H1 (cell line): ENCODE measurements at regions not wholly inside any gene's neighbourhood (a gene's known extent, or its start where the extent isn't known, plus 50 kb on each side); places are given as distances from the start of the nearest gene placed in this dataset.
A peak's percentile ranks its signal among the peaks of the same experiment; 100 is the strongest.

ENCODE experiments used
- CTCF ChIA-PET: fragments of 300-600 bp; sonication (Branson Sonifier 250); formaldehyde crosslinking; loops from one replicate; lab custom pipeline; 2021; ENCODE audit not compliant: partially characterized antibody; lab: Charles Lee
- POLR2A ChIA-PET: fragments of 300-600 bp; sonication (Branson Sonifier 250); formaldehyde crosslinking; loops from one replicate; lab custom pipeline; 2021; ENCODE audit warnings: inconsistent platforms; ENCODE audit not compliant: partially characterized antibody; lab: Charles Lee
- DNase-seq, 2 experiments: peaks; one replicate each; pipeline versions ENCODE4 v3.0.0 to v3.0.0-alpha.2; 2010 to 2022; ENCODE audit warnings: low spot score in 2 of 2, low read depth in 1 of 2, mixed read lengths in 1 of 2
- FAIRE-seq: peaks from 2 replicates; lab custom pipeline; 2011; peaks lifted over from hg19 to GRCh38; lab: Jason Lieb, UNC
- H2AFZ ChIP-seq: 2 replicates; pipeline ENCODE4 v1.8.1; 2012; ENCODE audit warnings: low read length, inconsistent platforms
- H2AK5ac ChIP-seq: 2 replicates; pipeline ENCODE4 v1.6.1; 2013; ENCODE audit warnings: low read depth, low read length
- H2BK120ac ChIP-seq: replicated peaks from 2 replicates; pipeline ENCODE3; 2013; ENCODE audit warnings: low read depth, low read length, inconsistent platforms
- H2BK12ac ChIP-seq: 2 replicates; pipeline ENCODE4 v1.6.1; 2013; ENCODE audit warnings: low read depth, low read length
- H2BK15ac ChIP-seq: 2 replicates; pipeline ENCODE4 v1.6.1; 2013; ENCODE audit warnings: low read length
- H2BK20ac ChIP-seq: 2 replicates; pipeline ENCODE4 v1.6.1; 2013; ENCODE audit warnings: low read length
- H2BK5ac ChIP-seq: 2 replicates; pipeline ENCODE4 v1.6.1; 2013; ENCODE audit warnings: low read depth, low read length
- H3K14ac ChIP-seq: 2 replicates; pipeline ENCODE4 v1.6.1; 2013; ENCODE audit warnings: inconsistent platforms; ENCODE audit not compliant: insufficient read length
- H3K18ac ChIP-seq: 2 replicates; pipeline ENCODE4 v1.6.1; 2013; ENCODE audit warnings: low read length; ENCODE audit errors: extremely low read depth
- H3K23ac ChIP-seq: 2 replicates; pipeline ENCODE4 v1.6.1; 2013; ENCODE audit warnings: inconsistent platforms; ENCODE audit not compliant: insufficient read length
- H3K23me2 ChIP-seq: 2 replicates; pipeline ENCODE4 v1.6.1; 2013; ENCODE audit warnings: low read depth, low read length
- H3K27ac ChIP-seq: 2 replicates; pipeline ENCODE4 v1.6.1; 2011; ENCODE audit warnings: low read depth, low read length, inconsistent platforms
- H3K27me3 ChIP-seq, 4 experiments: replicated peaks in 1 of 4; 1 replicate in 1 of 4; 2 replicates in 3 of 4; pipeline versions ENCODE4 v1.6.1 to v1.8.1; 2011 to 2013; ENCODE audit warnings: low read length in 3 of 4, mild to moderate bottlenecking in 3 of 4, inconsistent platforms in 2 of 4, mixed read lengths in 2 of 4, moderate library complexity in 1 of 4; ENCODE audit not compliant: control insufficient read depth in 3 of 4, insufficient read depth in 3 of 4; ENCODE audit errors: extremely low read depth in 1 of 4
- H3K36me3 ChIP-seq, 4 experiments: 2 replicates each; pipeline versions ENCODE4 v1.6.1 to v1.8.1; 2011 to 2013; ENCODE audit warnings: mild to moderate bottlenecking in 4 of 4, low read length in 3 of 4, moderate library complexity in 2 of 4, control low read depth in 1 of 4, inconsistent platforms in 1 of 4; ENCODE audit not compliant: insufficient read depth in 4 of 4, control insufficient read depth in 2 of 4
- H3K4ac ChIP-seq: replicated peaks from 2 replicates; pipeline ENCODE3; 2013; ENCODE audit warnings: low read length, low read depth, mixed read lengths, inconsistent platforms; ENCODE audit not compliant: insufficient read length
- H3K4me1 ChIP-seq, 4 experiments: replicated peaks in 1 of 4; 1 replicate in 1 of 4; 2 replicates in 3 of 4; pipeline versions ENCODE4 v1.6.1 to v1.8.1; 2011 to 2013; ENCODE audit warnings: low read length in 3 of 4, inconsistent platforms in 2 of 4, mixed read lengths in 1 of 4; ENCODE audit not compliant: insufficient read depth in 4 of 4, control insufficient read depth in 3 of 4
- H3K4me2 ChIP-seq, 2 experiments: 2 replicates each; pipeline versions ENCODE4 v1.6.1 to v1.8.1; 2011 to 2013; ENCODE audit warnings: low read depth in 2 of 2, low read length in 2 of 2, control low read depth in 1 of 2, inconsistent platforms in 1 of 2, mild to moderate bottlenecking in 1 of 2; ENCODE audit not compliant: insufficient read depth in 1 of 2
- H3K4me3 ChIP-seq, 4 experiments: fragments of 200-600, 300-600 bp in 1 of 4; sonication (generic), shearing (Covaris generic), sonication (Bioruptor Twin) in 1 of 4; 2 replicates each; pipeline versions ENCODE4 v1.5.1 to v1.8.1; 2011 to 2016; ENCODE audit warnings: low read length in 4 of 4, low read depth in 3 of 4, control low read depth in 2 of 4, inconsistent platforms in 2 of 4, mild to moderate bottlenecking in 2 of 4, mixed read lengths in 1 of 4, moderate library complexity in 1 of 4; ENCODE audit not compliant: insufficient read depth in 2 of 4; ENCODE audit errors: extremely low read depth in 1 of 4
- H3K56ac ChIP-seq: replicated peaks from 2 replicates; pipeline ENCODE3; 2013; ENCODE audit warnings: low read depth, mild to moderate bottlenecking, mixed read lengths, low read length, inconsistent platforms; ENCODE audit not compliant: insufficient read length
- H3K79me1 ChIP-seq: 2 replicates; pipeline ENCODE4 v1.6.1; 2013; ENCODE audit warnings: low read depth, low read length, control low read depth
- H3K79me2 ChIP-seq, 2 experiments: 2 replicates each; pipeline versions ENCODE4 v1.6.1 to v1.8.1; 2012 to 2013; ENCODE audit warnings: low read length in 2 of 2, mild to moderate bottlenecking in 2 of 2, inconsistent platforms in 1 of 2; ENCODE audit not compliant: insufficient read depth in 2 of 2, control insufficient read depth in 1 of 2
- H3K9ac ChIP-seq, 4 experiments: replicated peaks in 1 of 4; 1 replicate in 1 of 4; 2 replicates in 3 of 4; pipeline versions ENCODE4 v1.6.1 to v1.8.1; 2011 to 2013; ENCODE audit warnings: low read depth in 3 of 4, low read length in 3 of 4, control low read depth in 2 of 4, mild to moderate bottlenecking in 2 of 4, moderate library complexity in 2 of 4, inconsistent platforms in 1 of 4; ENCODE audit errors: extremely low read depth in 1 of 4
- H3K9me3 ChIP-seq, 2 experiments: 2 replicates each; pipeline versions ENCODE4 v1.6.1 to v1.8.1; 2012 to 2013; ENCODE audit warnings: mild to moderate bottlenecking in 2 of 2, moderate library complexity in 2 of 2, control low read depth in 1 of 2, inconsistent platforms in 1 of 2, low read depth in 1 of 2, low read length in 1 of 2, mixed read lengths in 1 of 2; ENCODE audit not compliant: insufficient read depth in 2 of 2
- H4K20me1 ChIP-seq, 2 experiments: replicated peaks in 1 of 2; 2 replicates each; pipeline versions ENCODE3 to v1.8.1; 2011 to 2013; ENCODE audit warnings: inconsistent platforms in 2 of 2, low read length in 2 of 2, mild to moderate bottlenecking in 1 of 2; ENCODE audit not compliant: insufficient read depth in 2 of 2, control insufficient read depth in 1 of 2
- H4K5ac ChIP-seq: 2 replicates; pipeline ENCODE4 v1.6.1; 2013; ENCODE audit warnings: low read length, low read depth, mixed read lengths, inconsistent platforms; ENCODE audit not compliant: insufficient read length
- H4K8ac ChIP-seq: 2 replicates; pipeline ENCODE4 v1.8.0; 2013; ENCODE audit warnings: mild to moderate bottlenecking, moderate library complexity, low read length, inconsistent platforms; ENCODE audit not compliant: insufficient read depth; ENCODE audit errors: extremely low read depth
- H4K91ac ChIP-seq: replicated peaks from 2 replicates; pipeline ENCODE3; 2013; ENCODE audit warnings: low read length, mixed read lengths, inconsistent platforms; ENCODE audit not compliant: insufficient read length
- BCL11A ChIP-seq, 2 experiments: IDR thresholded peaks; one replicate each; pipeline ENCODE4 v1.6.1; 2011; ENCODE audit warnings: low read depth in 2 of 2, low read length in 2 of 2, mild to moderate bottlenecking in 2 of 2
- CTCF ChIP-seq, 3 experiments: IDR thresholded peaks; 1 replicate in 2 of 3; 2 replicates in 1 of 3; pipeline versions ENCODE4 v1.5.1 to v1.6.1; 2011; ENCODE audit warnings: low read length in 3 of 3, mild to moderate bottlenecking in 3 of 3, inconsistent platforms in 2 of 3, low read depth in 1 of 3, moderate library complexity in 1 of 3; ENCODE audit not compliant: insufficient read depth in 1 of 3; ENCODE audit errors: control extremely low read depth in 1 of 3
- EP300 ChIP-seq, 2 experiments: IDR thresholded peaks; 1 replicate in 1 of 2; 2 replicates in 1 of 2; pipeline ENCODE4 v1.6.1; 2011 to 2012; ENCODE audit warnings: low read depth in 2 of 2, low read length in 2 of 2, mild to moderate bottlenecking in 2 of 2, borderline replicate concordance in 1 of 2, inconsistent platforms in 1 of 2, moderate library complexity in 1 of 2
- JUND ChIP-seq: IDR thresholded peaks from 2 replicates; pipeline ENCODE4 v1.6.1; 2011; ENCODE audit warnings: mild to moderate bottlenecking, improper control_type of control experiment, low read length
- KDM4A ChIP-seq: IDR thresholded peaks from one replicate; pipeline ENCODE4 v1.7.1; 2012; ENCODE audit warnings: low read depth, mild to moderate bottlenecking, moderate library complexity, low read length, inconsistent platforms; ENCODE audit not compliant: severe bottlenecking
- RFX5 ChIP-seq: IDR thresholded peaks from 2 replicates; pipeline ENCODE4 v1.6.1; 2011; ENCODE audit warnings: low read depth, low read length, improper control_type of control experiment, borderline replicate concordance
- SP1 ChIP-seq: IDR thresholded peaks from 2 replicates; pipeline ENCODE4 v1.6.1; 2011; ENCODE audit warnings: low read depth, low read length
- SP4 ChIP-seq: IDR thresholded peaks from 2 replicates; pipeline ENCODE4 v1.6.1; 2012; ENCODE audit warnings: low read length, inconsistent platforms
- TEAD4 ChIP-seq: IDR thresholded peaks from 2 replicates; pipeline ENCODE4 v1.6.1; 2012; ENCODE audit warnings: low read depth, low read length, inconsistent platforms, mixed read lengths
- USF2 ChIP-seq: IDR thresholded peaks from 2 replicates; pipeline ENCODE4 v1.6.1; 2011; ENCODE audit warnings: low read length, improper control_type of control experiment
- WGBS, 2 experiments: shearing (Covaris generic) in 1 of 2; methylation state at CpG; one replicate each; pipeline versions ENCODE4 v1.1.6 to v1.1.7; 2013 to 2015; ENCODE audit warnings: low lambda C conversion rate in 2 of 2, mixed read lengths in 2 of 2, inconsistent platforms in 1 of 2, low coverage in 1 of 2, missing lambda C conversion rate in 1 of 2; ENCODE audit not compliant: insufficient replicate concordance in 2 of 2, insufficient coverage in 1 of 2, insufficient read length in 1 of 2; ENCODE audit errors: extremely low coverage in 1 of 2, missing lambda C conversion rate in 1 of 2; 5-methylcytosine and 5-hydroxymethylcytosine counted together

- no peak overlapping the region for H3K56ac ChIP-seq
- H3K4me2 ChIP-seq, result peak overlapping the region; percentile 32 to 70; a peak in 2 of 4 replicates
- H4K20me1 ChIP-seq, result no peaks in the 10 kb centered on the region
- no peak overlapping the region for H4K8ac ChIP-seq
- no peak overlapping the region for H2BK15ac ChIP-seq
- POLR2A ChIA-PET, result no interaction called here
- 0 out of 2 replicates have a peak overlapping the region, but pooled peaks have one; percentile 66 for H2BK5ac ChIP-seq
- H3K18ac ChIP-seq, result no peak overlapping the region; the same call in 1 of the 2 replicates
- H3K79me1 ChIP-seq, result no peaks in the 10 kb centered on the region
- no peak overlapping the region for H3K4ac ChIP-seq
- H4K91ac ChIP-seq, result no peak overlapping the region
- no peaks in the 10 kb centered on the region for H3K36me3 ChIP-seq
- DNase-seq (no peak), FAIRE-seq (no peak)
- H2BK20ac ChIP-seq, result no peak overlapping the region
- no peak overlapping the region for H3K9ac ChIP-seq
- H3K27ac ChIP-seq, result 0 out of 2 replicates have a peak overlapping the region, but pooled peaks have one; percentile 84
- H3K4me3 ChIP-seq, result peak overlapping the region in 1 of 4 experiments; percentile 38; a peak in 1 of 8 replicates
- H3K27me3 ChIP-seq, result no peaks in the 10 kb centered on the region
- no peak overlapping the region for H2AFZ ChIP-seq
- peak overlapping the region; percentile 10 for H4K5ac ChIP-seq
- H2BK120ac ChIP-seq, result peak overlapping the region; percentile 73
- peaks cover 4 to 15% (median 15%) of the 10 kb centered on the region in 4 experiments; a peak in 6 of 7 replicates for H3K4me1 ChIP-seq
- H3K23ac ChIP-seq, result no peak overlapping the region
- H2AK5ac ChIP-seq, result peak overlapping the region; percentile 79; the same call in 1 of the 2 replicates
- 76% methylated on average over 9 of the region's 9 CpGs; no CpG with 5 or more reads in 1 of the 2 experiments for WGBS, 2 experiments
- CTCF ChIA-PET, result interaction anchor here (0.7 kb wide), 1 partner anchor 1084 kb away, joined by 3 read pairs; no protein-coding TSS in a partner anchor
- H3K79me2 ChIP-seq, result no peaks in the 10 kb centered on the region
- H3K9me3 ChIP-seq, result no peaks in the 10 kb centered on the region
- peak overlapping the region; percentile 91; the same call in 1 of the 2 replicates for H2BK12ac ChIP-seq
- H3K14ac ChIP-seq, result no peak overlapping the region
- no peaks in the 10 kb centered on the region for H3K23me2 ChIP-seq
- no peak for TF ChIP-seq KDM4A
- no peak for TF ChIP-seq TEAD4
- no peak for TF ChIP-seq CTCF (IDR thresholded peaks at IDR 0.05; ENCODE audit: control extremely low read depth in 1 of 3, insufficient read depth in 1 of 3, low read depth in 1 of 3, low read length in 3 of 3)
- no peak for TF ChIP-seq SP4
- TF ChIP-seq EP300 (IDR thresholded peaks at IDR 0.05; ENCODE audit: borderline replicate concordance in 1 of 2, low read depth in 2 of 2, low read length in 2 of 2), result no peak
- TF ChIP-seq USF2, result no peak
- no peak for TF ChIP-seq RFX5
- TF ChIP-seq JUND, result no peak
- no peak for TF ChIP-seq SP1
- no peak for TF ChIP-seq BCL11A (IDR thresholded peaks at IDR 0.05; ENCODE audit: low read depth in 2 of 2, low read length in 2 of 2)
These were observed 236.9 kb upstream of the PLEKHG7 start for GRCh38 chr12:92465786-92466295.
